ENCODE measurements at regions not wholly inside any gene's neighbourhood (a gene's known extent, or its start where the extent isn't known, plus 50 kb on each side); places are given as distances from the start of the nearest gene placed in this dataset.
"Not testable (repeated sequence)": the region's sequence is repeated elsewhere in the genome, so short reads cannot be mapped to it uniquely, and the experiment has no call there.

- DNase-seq = no peak
These were observed 111.6 kb upstream of the SEMA3C start for GRCh38 chr7:81030472-81030871.

- no peak for DNase-seq
These were observed 110.7 kb upstream of the SEMA3C start for GRCh38 chr7:81029511-81029910.

GRCh38 chr7:81025360-81025759 lies 106.5 kb upstream of the SEMA3C start:
- no peak for DNase-seq

DNA sequence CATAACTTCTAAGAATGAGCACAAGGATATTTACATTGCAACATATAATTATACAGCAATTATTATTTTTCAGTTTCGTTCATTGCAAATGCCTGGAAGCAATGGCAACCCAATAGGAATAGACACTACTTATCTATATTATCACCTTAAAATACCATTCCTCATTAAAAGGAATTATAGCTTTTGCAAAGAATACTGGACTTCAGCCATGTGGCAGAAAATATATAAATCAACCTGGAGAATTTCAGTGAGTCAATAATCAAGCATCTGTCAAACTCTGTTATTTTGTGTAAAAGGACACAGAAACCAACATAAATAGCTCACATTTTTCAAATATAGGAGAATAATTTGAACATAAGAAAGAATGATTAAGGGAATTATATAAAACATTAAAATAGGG lies 96.1 kb upstream of the SEMA3C start:
- DNase-seq = no peak

- DNase-seq = no peak
These were observed 95.4 kb upstream of the SEMA3C start for GRCh38 chr7:81014266-81014665.

GRCh38 chr7:81013083-81013817 lies 94.4 kb upstream of the SEMA3C start:
- DNase-seq = no peak

GRCh38 chr7:81008901-81009300 lies 90.0 kb upstream of the SEMA3C start:
- DNase-seq = no peak

- DNase-seq = no peak
These were observed 88.2 kb upstream of the SEMA3C start for GRCh38 chr7:81007051-81007450.

GRCh38 chr7:81005254-81005653 lies 86.4 kb upstream of the SEMA3C start:
- no peak for DNase-seq

DNA sequence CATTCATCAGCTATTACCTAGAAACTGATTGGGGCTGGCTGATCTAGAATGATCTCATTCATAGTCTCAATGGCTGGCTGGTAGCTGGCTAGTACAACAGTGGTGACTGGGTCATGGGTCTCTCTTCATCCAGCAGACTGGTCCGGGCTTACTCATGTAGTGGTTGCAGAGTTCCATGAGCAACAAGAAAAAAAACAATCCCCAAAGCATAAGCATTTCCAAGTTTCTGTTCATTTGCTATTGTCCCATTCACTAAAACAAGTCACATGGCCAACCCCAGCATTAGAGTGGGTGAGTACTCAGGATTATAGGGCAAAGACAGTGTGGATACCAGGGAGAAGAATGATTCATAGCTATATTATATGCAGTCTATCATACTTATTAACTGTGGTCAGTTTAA lies 85.2 kb upstream of the SEMA3C start:
- DNase-seq = no peak

GRCh38 chr7:81003326-81003725 lies 84.5 kb upstream of the SEMA3C start:
- DNase-seq = no peak

GRCh38 chr7:81002421-81002820 lies 83.6 kb upstream of the SEMA3C start:
- DNase-seq = no peak

DNA sequence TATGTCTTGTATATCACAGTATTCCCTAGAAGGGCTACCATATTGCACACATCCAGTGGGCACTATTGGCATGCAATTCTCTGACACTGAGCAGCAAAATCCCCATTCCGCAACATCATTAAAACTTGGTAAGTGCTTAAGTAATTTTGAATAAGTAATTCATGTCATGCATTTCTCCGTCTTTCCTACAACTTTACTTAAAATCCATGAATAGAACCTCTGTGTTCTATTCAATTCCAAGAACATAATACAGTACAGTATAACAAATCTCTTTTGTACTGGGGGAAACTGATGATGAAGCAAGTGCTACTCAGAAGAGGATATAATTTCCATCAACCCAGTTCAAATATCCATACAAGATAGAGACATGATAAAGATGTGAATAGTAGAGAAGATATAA lies 80.9 kb upstream of the SEMA3C start:
- no peak for DNase-seq

DNA sequence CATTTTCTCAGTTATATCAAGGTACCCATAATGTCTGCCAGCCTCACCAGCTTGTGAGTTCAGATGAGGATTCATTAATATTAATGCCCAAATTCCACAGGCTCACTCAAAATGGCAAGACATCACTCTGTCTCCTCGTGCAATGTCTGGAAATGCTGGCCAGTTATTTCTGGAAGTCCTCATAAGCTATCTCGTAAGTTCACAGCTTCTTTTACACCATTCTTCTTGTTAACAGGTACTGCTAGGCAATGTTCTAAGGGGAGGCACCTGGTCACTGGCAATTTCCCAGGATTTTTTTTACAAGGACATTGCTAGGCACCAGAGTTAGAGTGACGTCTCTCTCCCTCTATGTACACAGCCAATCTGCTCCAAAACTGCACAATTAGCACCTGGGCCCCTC lies 80.2 kb upstream of the SEMA3C start:
- no peak for DNase-seq

DNA sequence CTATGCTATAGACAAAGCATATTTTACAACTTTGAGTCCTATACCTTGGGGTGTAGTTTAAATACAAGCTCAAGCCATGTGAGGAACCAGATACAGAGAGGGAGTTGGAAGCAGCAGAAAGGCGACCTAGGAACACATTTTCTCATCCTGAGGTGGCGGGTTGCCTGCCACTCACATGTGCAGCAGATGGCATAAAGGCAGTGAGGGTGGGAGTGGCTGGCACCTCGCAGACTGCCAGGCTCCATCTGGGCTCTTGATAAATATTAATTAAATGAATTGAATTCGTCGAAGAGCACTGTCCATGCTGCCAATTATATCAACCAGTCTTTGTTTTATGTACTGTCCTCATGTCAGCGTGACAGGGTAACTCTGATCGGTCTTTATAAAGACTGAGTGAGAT lies 79.0 kb upstream of the SEMA3C start:
- no peak for DNase-seq

GRCh38 chr7:80996236-80996635 lies 77.4 kb upstream of the SEMA3C start:
- not testable (repeated sequence) for DNase-seq

DNA sequence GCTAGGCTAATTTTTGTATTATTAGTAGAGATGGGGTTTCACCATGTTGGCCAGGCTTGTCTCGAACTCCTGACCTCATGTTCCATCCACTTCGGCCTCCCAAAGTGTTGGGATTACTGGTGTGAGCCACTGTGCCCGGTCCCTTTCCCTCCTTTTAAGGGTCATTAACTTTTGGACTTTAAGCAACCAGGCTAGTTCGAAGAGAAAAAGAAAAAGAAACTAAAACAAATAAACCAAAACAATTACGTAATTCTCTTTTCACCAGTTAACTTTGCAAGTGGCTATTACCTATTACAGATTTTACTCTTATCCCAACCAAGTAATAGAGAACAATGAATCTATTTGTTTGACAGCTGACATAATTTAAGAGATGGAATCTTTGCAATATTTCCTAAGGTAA lies 72.8 kb upstream of the SEMA3C start:
- DNase-seq = no peak

DNA sequence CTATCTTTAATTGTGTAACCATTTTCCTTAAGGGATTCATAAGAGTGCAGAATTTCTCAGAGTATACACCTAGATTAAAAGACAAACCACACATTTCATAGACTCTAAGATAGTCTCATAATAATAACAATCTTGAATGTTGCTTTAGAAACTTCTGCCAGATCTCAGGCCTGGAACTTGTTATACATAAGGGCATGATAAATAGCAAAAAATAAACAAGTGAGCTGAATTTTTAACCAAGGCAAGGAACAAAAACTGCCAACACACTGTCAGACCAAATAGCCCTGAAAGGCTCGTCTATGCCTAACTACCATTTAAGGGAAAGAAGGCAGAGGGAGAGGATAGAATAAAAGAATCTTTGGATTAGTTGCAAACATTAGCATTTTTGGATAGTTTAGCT lies 65.8 kb upstream of the SEMA3C start:
- DNase-seq = no peak

DNA sequence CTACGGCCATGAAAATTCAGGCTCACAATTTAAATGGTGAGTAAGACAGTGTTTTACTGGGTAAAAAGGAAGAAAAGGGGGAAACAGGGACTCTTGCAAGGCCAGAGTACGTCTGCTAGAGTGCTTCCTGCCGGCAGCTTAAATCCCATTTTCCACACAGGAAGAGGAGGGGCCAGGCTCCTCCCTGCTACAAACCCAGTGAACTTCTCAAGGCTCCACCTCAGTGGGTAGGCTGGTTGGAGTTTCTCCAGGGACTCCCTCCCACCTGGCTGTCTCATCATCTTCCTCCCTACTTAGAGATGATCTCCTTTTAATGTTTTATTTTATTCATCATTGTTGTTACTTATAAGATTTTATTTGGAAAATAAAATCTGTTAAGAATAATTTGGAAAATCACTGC lies 62.6 kb upstream of the SEMA3C start:
- no peak for DNase-seq

DNA sequence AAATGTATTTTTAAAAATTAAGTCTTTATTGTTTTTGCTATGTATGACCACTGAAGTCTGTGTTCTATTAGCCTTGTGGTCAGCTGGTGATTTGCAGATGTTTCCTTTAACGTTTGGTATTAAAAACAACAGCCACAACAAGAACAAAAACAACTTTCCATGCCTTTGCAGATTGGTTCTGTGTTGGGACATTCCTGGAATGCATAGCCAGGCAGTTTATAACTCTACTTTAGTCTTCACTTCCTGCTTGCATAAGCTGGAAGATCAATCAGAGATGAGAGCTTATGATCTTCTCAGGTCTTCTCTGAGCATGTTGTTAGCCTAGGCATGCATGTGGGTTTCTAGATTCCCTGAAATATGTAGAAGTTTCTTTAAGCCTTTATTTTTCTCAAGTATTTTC lies 58.9 kb upstream of the SEMA3C start:
- no peak for DNase-seq

- no peak for DNase-seq
These were observed 55.8 kb upstream of the SEMA3C start for GRCh38 chr7:80974396-80975358.

DNA sequence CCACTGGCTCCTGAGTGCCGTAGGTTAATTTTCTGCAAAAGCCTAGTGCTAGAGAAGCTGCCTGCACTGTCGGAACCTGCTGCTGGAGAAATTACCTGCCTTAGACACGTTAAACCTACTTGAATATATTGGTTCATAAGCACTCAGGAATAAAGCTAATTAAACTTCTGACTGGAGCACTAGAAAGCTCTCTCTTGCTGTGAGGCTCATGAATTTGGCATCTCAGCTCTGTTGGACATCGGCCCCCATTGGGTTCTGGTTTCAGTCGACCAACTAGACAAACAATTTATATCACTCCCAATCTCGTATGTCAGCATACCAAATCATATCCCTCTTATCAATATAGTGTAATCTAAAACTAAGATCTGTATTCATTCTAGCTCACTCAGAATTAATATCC lies 52.4 kb upstream of the SEMA3C start:
- DNase-seq = no peak

Data from inflammatory macrophage (primary cell).